ENCODE measurements at regions not wholly inside any gene's neighbourhood (a gene's known extent, or its start where the extent isn't known, plus 50 kb on each side); places are given as distances from the start of the nearest gene placed in this dataset.

DNA sequence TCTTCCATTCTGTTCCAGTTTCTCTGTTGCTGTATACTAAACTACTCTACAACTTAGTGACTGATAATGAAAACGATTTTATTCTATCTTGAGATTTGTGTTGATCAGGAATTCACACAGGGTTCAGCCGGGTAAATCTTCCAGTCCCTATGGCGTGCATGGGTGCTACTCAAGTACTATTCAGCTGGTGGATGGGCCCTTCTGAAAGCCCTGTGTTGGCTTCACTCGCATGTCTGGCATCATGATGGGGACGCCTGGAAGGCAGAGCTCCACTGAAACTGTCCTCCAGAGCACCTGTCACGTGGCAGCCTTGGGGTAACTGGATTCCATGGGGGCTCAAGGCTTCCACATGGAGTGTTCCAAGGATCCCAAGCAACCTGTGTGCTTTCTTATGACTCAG is 86.0 kb upstream of the ZMIZ1 start:
- in situ Hi-C loops (cut with MboI; ENCODE audit: low sequenced_read_pairs, unreplicated experiment), result no loop called here
- TF ChIP-seq, protein P1, sequence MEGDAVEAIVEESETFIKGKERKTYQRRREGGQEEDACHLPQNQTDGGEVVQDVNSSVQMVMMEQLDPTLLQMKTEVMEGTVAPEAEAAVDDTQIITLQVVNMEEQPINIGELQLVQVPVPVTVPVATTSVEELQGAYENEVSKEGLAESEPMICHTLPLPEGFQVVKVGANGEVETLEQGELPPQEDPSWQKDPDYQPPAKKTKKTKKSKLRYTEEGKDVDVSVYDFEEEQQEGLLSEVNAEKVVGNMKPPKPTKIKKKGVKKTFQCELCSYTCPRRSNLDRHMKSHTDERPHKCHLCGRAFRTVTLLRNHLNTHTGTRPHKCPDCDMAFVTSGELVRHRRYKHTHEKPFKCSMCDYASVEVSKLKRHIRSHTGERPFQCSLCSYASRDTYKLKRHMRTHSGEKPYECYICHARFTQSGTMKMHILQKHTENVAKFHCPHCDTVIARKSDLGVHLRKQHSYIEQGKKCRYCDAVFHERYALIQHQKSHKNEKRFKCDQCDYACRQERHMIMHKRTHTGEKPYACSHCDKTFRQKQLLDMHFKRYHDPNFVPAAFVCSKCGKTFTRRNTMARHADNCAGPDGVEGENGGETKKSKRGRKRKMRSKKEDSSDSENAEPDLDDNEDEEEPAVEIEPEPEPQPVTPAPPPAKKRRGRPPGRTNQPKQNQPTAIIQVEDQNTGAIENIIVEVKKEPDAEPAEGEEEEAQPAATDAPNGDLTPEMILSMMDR (IDR thresholded peaks at IDR 0.05; ENCODE audit: borderline replicate concordance, control extremely low read depth, extremely low read depth, insufficient read depth, missing control alignments), result no peak
- DNase-seq (ENCODE audit: low spot score), result no peak

DNA sequence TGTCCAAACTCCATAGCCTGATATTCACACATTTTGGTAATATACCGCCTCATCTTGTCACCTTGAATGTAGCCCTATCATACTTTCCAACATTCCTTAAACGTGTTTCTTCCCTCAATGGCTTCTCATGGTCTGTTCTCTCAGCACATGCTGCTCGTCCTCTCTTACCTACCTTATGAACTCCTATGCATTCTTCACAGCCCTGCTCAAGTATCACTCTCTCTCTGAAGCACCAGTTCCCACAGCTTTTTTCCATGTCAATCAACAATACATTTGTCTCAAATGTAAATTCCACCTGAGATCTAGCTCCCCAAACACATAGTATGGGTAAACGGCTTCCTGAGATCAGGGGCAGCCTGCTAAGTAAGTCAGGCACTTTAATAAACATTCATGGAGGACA is 85.2 kb upstream of the ZMIZ1 start:
- TF ChIP-seq, protein P1 (IDR thresholded peaks at IDR 0.05; ENCODE audit: borderline replicate concordance, control extremely low read depth, extremely low read depth, insufficient read depth, missing control alignments), result no peak
- no peak for DNase-seq (ENCODE audit: low spot score)
- in situ Hi-C loops (cut with MboI; ENCODE audit: low sequenced_read_pairs, unreplicated experiment), result no loop called here

DNA sequence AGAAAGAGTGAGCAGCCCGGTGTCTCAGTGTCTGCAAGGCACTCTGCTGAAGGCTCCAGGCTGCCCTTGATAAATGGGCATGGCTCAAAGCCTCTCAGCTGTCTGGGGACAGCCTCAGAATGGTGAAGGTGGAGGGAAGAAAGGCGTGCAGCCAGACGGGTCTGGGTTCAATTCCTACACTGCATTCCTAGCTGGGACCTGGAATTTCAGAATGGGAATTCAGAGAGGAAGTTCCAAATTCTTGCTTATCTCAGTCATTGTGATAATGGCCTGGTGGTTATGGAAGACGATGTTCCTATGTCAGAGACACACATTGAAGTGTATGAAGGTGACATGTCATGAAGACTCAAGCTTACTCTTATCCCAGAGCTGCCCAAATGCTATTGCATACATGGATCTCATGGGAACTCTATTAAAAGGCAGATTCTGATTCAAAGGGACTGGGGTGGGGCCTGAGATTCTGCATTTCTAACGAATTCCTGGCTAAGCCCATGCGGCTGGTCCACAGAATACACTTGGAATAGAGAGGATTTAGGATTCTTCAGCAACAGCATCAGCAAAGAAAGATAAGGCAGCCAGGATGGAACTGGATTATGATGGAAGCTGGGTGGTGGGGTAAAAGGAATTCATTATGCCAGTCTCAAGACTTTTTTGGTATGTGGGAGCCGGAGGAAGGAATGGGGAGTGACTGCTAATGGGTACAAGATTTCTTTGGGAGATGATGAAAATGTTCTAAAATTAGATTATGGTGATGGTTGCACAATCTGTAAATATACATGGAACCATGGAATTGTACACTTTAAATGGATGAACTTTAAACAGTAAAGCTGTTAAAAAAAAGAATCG is 82.6 kb upstream of the ZMIZ1 start:
- no peak for DNase-seq (ENCODE audit: low spot score)
- in situ Hi-C loops (cut with MboI; ENCODE audit: low sequenced_read_pairs, unreplicated experiment), result no loop called here

DNA sequence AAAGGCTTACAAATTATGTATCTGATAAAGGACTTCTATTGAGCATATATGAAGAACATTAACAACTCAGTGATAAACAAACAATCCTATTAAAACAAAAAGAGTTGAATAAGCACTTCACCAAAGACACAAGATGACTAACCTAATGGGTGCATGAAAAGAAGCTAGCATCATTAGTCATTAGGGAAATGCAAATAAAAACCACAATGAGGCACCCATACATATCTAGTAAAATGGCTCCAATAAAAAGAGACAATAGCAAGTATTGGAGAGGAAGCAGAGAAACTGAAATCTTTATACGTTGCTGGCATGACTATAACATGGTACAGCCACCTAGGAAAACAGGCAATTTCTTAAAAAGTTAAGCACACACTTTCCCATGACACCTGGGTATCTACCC is 77.6 kb upstream of the ZMIZ1 start:
- in situ Hi-C loops (cut with MboI; ENCODE audit: low sequenced_read_pairs, unreplicated experiment), result no loop called here
- TF ChIP-seq, protein P1 (IDR thresholded peaks at IDR 0.05; ENCODE audit: borderline replicate concordance, control extremely low read depth, extremely low read depth, insufficient read depth, missing control alignments), result no peak
- no peak for DNase-seq (ENCODE audit: low spot score)

More for the DNA sequence above, 82.6 kb upstream of the ZMIZ1 start:
- TF ChIP-seq, protein P1 (IDR thresholded peaks at IDR 0.05; ENCODE audit: borderline replicate concordance, control extremely low read depth, extremely low read depth, insufficient read depth, missing control alignments), result no peak

DNA sequence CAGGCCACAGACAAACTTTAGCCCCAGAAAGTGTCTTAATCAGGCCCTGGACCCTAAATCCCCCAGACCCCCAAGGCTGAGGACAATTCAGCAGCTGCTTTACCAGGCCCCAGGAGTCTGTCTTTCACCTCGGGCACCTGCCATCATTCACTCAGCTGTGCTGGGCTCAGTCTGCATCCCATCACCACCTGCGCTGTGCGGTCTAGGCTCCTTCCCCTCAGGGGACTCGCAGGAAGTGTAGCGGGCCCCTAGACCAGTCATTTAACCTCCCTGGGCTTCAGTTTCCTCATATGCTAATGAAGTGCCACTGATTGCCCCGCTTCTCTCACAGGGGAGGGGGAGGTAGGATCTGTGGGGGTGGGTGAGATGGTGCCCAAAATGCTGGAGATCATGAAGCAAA is 76.4 kb upstream of the ZMIZ1 start:
- TF ChIP-seq, protein P1 (IDR thresholded peaks at IDR 0.05; ENCODE audit: borderline replicate concordance, control extremely low read depth, extremely low read depth, insufficient read depth, missing control alignments), result no peak
- DNase-seq (ENCODE audit: low spot score), result no peak
- in situ Hi-C loops (cut with MboI; ENCODE audit: low sequenced_read_pairs, unreplicated experiment), result no loop called here

DNA sequence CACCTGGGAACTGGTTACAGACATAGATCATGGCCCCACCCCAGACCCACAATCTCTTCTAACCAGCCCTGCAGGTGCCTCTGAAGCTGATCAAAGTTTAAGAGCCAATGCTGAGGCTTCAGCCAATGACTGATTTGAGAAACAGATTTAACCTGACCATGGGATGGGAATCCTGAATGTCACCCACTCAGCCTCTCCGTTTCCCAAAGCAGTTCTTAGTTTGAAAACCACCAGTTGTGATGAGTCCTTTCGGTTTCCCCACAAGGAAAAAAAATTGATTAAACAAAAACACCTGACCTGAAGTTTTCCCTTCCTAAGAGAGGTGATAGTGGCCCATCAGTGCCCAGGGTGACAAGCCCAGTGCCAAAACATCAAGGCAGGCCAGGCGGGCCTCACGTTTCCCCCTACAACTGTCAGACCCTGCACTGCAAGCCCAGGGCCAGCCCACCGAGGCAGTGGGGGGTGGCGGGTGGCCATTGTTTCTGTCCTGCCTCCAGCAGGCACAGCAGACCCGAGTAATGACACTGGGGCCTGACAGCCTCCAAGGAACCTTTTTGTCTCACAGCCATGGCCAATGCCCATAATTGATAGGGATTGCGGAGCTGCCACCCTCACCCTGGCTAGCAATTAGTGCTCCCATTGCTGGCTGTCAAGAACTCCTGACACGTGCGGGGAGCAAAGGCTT is 75.4 kb upstream of the ZMIZ1 start:
- no peak for DNase-seq (ENCODE audit: low spot score)
- TF ChIP-seq, protein P1 (IDR thresholded peaks at IDR 0.05; ENCODE audit: borderline replicate concordance, control extremely low read depth, extremely low read depth, insufficient read depth, missing control alignments), result no peak
- in situ Hi-C loops (cut with MboI; ENCODE audit: low sequenced_read_pairs, unreplicated experiment), result no loop called here

All from GM13976 (cell line).